Muscle layer of duodenum (tissue), 2 donors: ENCODE measurements at regions not wholly inside any gene's neighbourhood (a gene's known extent, or its start where the extent isn't known, plus 50 kb on each side); places are given as distances from the start of the nearest gene placed in this dataset.

Experiments used
- H3K27ac ChIP-seq: one replicate; pipeline ENCODE4 v1.7.0; 2013; ENCODE audit warnings: mild to moderate bottlenecking, low read length
- H3K27me3 ChIP-seq: one replicate; pipeline ENCODE4 v1.7.0; 2013; ENCODE audit warnings: low read depth, mild to moderate bottlenecking, control low read depth, low read length
- H3K36me3 ChIP-seq, 2 donors: one replicate each; pipeline ENCODE4 v1.7.0; 2013; ENCODE audit warnings: low read length in 2 of 2, control low read depth in 1 of 2, mild to moderate bottlenecking in 1 of 2; ENCODE audit not compliant: insufficient read depth in 2 of 2, control insufficient read depth in 1 of 2
- H3K4me1 ChIP-seq, 2 donors: one replicate each; pipeline ENCODE4 v1.7.0; 2013; ENCODE audit warnings: low read length in 2 of 2, mild to moderate bottlenecking in 2 of 2, control low read depth in 1 of 2, moderate library complexity in 1 of 2; ENCODE audit not compliant: insufficient read depth in 2 of 2, control insufficient read depth in 1 of 2
- H3K4me3 ChIP-seq, 2 donors: one replicate each; pipeline ENCODE4 v1.7.0; 2013; ENCODE audit warnings: low read length in 2 of 2, low read depth in 1 of 2, mild to moderate bottlenecking in 1 of 2
- H3K9me3 ChIP-seq, 2 donors: one replicate each; pipeline ENCODE4 v1.7.0; 2013; ENCODE audit warnings: low read length in 2 of 2, control low read depth in 1 of 2, mild to moderate bottlenecking in 1 of 2; ENCODE audit not compliant: control insufficient read depth in 1 of 2
- donor health status: healthy.

DNA sequence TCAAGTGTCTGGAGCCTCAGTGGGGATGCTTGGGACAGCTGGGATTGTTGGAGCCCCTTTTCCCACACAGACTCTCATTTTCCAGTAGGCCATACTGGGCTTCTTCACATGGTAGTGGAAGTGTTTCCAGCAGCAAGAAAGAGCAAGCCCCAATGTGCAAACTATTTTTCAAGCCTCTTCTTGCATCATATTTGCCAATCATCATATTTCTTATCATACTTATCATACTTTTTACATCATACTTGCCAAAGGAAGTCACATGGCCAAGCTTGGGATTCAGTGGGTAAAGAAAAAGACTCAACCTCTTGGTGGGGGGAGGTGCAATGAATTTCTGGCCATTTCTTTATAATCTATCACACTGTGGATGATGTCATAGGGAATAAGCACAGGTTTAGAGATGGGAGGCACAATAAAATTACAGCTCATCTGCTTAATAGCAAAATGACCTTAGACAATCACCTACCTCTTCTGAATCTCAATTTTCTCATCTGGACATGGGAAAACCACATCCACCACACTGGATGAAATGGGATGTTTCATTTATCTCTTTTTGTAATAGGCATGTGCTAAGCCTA lies 174.2 kb downstream of the MID1IP1 start:
- Histone ChIP-seq H3K4me3 (no peak overlapping the region), H3K9me3 (no peaks in the 10 kb centered on the region), H3K36me3 (no peaks in the 10 kb centered on the region), H3K27ac (no peak overlapping the region), H3K4me1 (no peaks in the 10 kb centered on the region), H3K27me3 (no peaks in the 10 kb centered on the region)

DNA sequence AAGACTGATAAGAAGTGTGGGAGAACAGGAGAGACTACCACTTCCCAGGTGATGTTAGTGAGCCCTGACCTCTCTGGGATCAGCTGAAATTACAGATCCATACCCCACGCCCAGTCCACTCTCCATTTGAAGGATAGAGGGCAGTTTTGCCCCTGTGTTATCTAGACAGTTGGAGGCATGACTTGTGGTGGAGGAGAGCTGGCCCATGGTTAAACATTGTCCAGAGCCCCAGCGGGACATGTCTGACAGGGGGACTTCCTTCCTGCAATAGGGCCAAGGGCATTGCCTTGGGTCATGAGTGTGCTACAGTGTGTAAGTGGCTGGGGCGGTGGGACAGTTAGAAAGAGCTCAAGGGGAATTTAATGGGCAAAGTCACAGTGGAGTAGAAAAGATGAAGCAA lies 181.1 kb downstream of the MID1IP1 start:
- Histone ChIP-seq H3K27me3 (no peaks in the 10 kb centered on the region), H3K4me1 (no peaks in the 10 kb centered on the region), H3K9me3 (no peaks in the 10 kb centered on the region), H3K4me3 (no peak overlapping the region), H3K27ac (no peak overlapping the region), H3K36me3 (no peaks in the 10 kb centered on the region)

- no peaks in the 10 kb centered on the region for H3K4me1 ChIP-seq
- H3K27me3 ChIP-seq = no peaks in the 10 kb centered on the region
- H3K27ac ChIP-seq = no peak overlapping the region
- H3K36me3 ChIP-seq = no peaks in the 10 kb centered on the region
- H3K4me3 ChIP-seq = no peak overlapping the region
- H3K9me3 ChIP-seq = no peaks in the 10 kb centered on the region
Measured at GRCh38 chrX:38982843-38983242, 181.6 kb downstream of the MID1IP1 start.

DNA sequence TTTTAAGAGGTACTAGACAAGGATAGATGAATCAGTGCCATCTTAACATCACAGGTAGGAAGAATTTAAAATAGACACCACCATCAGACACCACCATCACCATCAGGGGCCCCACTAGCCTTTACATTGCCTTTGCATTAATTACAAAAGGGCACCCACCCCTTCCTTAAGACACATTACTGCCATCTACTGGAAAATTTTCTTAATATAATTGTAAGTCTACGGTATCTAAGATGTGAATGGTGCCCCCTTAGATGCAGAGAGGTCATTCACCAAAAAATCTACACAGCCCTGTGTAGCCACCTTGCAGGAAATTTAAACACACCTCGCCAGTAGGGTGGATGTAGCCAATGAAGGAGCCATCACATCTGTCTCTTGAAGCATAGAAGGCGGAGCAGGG lies 184.1 kb downstream of the MID1IP1 start:
- Histone ChIP-seq H3K9me3 (no peaks in the 10 kb centered on the region), H3K27me3 (no peaks in the 10 kb centered on the region), H3K27ac (no peak overlapping the region), H3K36me3 (no peaks in the 10 kb centered on the region), H3K4me1 (no peaks in the 10 kb centered on the region), H3K4me3 (no peak overlapping the region)

GRCh38 chrX:38985945-38986344 lies 184.7 kb downstream of the MID1IP1 start:
- H3K36me3 ChIP-seq = no peaks in the 10 kb centered on the region
- H3K27ac ChIP-seq = no peak overlapping the region
- no peak overlapping the region for H3K4me3 ChIP-seq
- no peaks in the 10 kb centered on the region for H3K4me1 ChIP-seq
- no peaks in the 10 kb centered on the region for H3K9me3 ChIP-seq
- H3K27me3 ChIP-seq = no peaks in the 10 kb centered on the region

DNA sequence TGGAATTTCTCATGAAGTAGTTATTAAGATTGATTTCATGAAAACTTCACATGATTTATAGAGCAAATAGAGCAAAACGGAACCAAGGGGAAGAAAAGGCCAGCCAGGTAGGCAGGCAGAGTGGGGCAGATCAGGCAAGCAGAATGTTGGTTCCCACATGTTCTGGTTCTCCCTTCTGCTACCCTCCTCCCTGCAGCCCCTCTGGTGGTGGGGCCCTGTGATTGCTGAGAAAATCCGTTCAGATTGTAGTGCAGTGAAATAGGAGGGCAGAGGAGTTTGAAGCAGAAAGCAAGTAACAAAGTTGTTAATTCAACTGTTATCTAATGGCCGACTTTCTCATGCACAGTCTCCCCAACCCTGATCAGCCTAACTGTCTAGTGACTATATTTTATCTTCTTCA lies 185.3 kb downstream of the MID1IP1 start:
- H3K27me3 ChIP-seq = no peaks in the 10 kb centered on the region
- no peaks in the 10 kb centered on the region for H3K36me3 ChIP-seq
- H3K27ac ChIP-seq = no peak overlapping the region

GRCh38 chrX:38987198-38987651 lies 186.0 kb downstream of the MID1IP1 start:
- no peak overlapping the region for H3K4me3 ChIP-seq
- H3K27me3 ChIP-seq = no peaks in the 10 kb centered on the region
- H3K9me3 ChIP-seq = no peaks in the 10 kb centered on the region
- H3K4me1 ChIP-seq = no peaks in the 10 kb centered on the region
- H3K36me3 ChIP-seq = no peaks in the 10 kb centered on the region
- H3K27ac ChIP-seq = no peak overlapping the region

More for the DNA sequence above, 185.3 kb downstream of the MID1IP1 start:
- Histone ChIP-seq H3K4me1 (no peaks in the 10 kb centered on the region), H3K4me3 (no peak overlapping the region), H3K9me3 (no peaks in the 10 kb centered on the region)

DNA sequence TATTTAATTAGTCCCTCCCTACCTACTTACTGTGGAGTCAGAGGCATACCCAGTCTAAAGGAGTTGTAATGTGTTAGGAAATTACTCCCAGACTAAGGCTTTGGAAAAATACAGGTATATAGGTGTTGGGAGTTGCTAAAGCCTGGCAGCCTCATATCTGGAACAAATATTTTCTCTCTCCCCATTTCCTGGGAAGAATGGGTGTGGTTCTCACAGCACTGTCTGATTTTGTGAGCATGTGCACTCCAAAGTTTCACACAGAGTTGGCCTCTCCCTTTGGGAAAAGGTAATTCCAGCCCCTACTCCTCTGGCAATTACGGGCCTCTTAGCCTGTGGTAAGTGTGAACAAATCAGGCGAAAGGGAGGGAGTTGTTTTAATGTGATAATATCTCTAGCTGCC lies 187.0 kb downstream of the MID1IP1 start:
- Histone ChIP-seq H3K27me3 (no peaks in the 10 kb centered on the region), H3K4me3 (no peak overlapping the region), H3K4me1 (no peaks in the 10 kb centered on the region), H3K9me3 (no peaks in the 10 kb centered on the region), H3K27ac (no peak overlapping the region), H3K36me3 (no peaks in the 10 kb centered on the region)

- no peaks in the 10 kb centered on the region for H3K36me3 ChIP-seq
- no peaks in the 10 kb centered on the region for H3K27me3 ChIP-seq
- no peak overlapping the region for H3K4me3 ChIP-seq
- H3K9me3 ChIP-seq = no peaks in the 10 kb centered on the region
- no peaks in the 10 kb centered on the region for H3K4me1 ChIP-seq
- H3K27ac ChIP-seq = no peak overlapping the region
Measured at GRCh38 chrX:38989076-38989475, 187.8 kb downstream of the MID1IP1 start.

DNA sequence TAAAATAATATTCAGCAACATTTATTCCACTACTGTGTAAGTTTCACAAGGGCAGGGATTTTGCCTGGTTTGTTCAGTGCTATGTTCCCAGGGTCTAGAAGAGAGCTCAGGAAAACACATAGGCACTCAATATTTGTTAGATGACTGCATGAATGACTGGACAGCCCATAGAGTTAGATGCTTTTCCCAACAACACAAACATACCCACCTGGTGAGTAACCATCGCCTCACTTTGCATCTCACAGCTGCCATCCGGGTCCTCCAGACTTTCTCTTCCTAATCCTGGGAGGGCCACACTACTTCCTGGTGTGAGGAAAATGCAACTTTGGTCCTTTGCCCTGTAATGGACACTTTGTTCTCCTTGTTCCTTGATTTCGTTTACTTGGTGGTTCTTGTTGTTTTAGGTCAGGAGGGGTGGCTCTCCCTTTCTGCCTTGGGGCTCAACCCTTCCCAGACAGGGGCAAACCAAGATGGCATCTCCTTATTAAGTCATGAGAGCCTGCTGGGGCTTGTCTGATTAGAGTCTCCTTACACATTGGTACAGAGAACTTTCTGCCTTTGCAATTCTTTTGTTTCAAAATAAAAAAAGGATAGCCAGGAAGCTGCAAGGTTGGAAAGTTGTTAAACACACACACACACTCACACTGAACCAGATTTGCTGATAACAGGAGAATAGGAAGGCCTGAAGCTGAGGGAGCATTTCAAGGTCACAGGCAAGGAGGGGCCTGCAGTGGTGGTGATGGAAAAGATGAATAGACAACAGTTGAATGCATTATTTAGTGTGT lies 190.6 kb downstream of the MID1IP1 start:
- Histone ChIP-seq H3K27me3 (no peaks in the 10 kb centered on the region), H3K36me3 (no peaks in the 10 kb centered on the region), H3K27ac (no peak overlapping the region), H3K4me3 (no peak overlapping the region), H3K9me3 (no peaks in the 10 kb centered on the region), H3K4me1 (no peaks in the 10 kb centered on the region)

DNA sequence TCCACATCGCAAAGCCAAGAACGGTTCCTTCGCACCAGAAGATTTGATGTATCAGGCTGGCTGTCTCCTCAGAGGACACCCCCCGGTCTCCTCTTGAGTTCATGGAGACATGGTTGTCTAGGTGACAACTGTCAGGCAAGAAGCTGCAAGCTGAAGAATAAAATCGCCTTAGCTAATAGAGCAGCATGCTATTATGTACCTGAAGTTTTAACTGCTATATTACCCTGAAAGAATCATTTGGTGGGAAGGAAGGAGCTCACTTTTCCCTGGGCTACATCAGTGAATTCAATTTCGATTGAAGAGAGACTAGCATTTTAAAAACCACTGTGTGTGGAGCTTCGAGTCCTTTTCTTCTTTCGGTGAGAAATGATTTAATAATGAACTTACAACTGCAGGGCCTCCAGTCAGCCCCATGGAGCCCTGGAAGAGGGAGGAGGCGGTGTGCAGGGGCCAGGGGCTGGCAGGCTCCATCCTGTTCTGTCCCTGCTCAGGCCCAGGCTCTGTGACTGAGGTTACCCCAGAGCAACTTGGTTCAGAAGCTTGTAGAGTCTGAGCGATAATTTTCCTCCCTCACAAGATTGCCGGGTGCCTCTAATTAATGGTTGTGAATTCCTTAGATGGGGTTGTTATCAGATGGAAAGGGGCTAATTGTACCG lies 191.3 kb downstream of the MID1IP1 start:
- no peaks in the 10 kb centered on the region for H3K9me3 ChIP-seq
- H3K4me1 ChIP-seq = no peaks in the 10 kb centered on the region
- H3K4me3 ChIP-seq = no peak overlapping the region
- no peak overlapping the region for H3K27ac ChIP-seq
- no peaks in the 10 kb centered on the region for H3K27me3 ChIP-seq
- no peaks in the 10 kb centered on the region for H3K36me3 ChIP-seq
